GM12874 (cell line): ENCODE measurements at regions not wholly inside any gene's neighbourhood (a gene's known extent, or its start where the extent isn't known, plus 50 kb on each side); places are given as distances from the start of the nearest gene placed in this dataset.

ENCODE experiments used
- CTCF ChIP-seq: IDR thresholded peaks from 2 replicates; pipeline ENCODE4 v1.5.1; 2011; ENCODE audit warnings: low read depth, mild to moderate bottlenecking, control low read depth, low read length, moderate library complexity; ENCODE audit not compliant: insufficient read depth

DNA sequence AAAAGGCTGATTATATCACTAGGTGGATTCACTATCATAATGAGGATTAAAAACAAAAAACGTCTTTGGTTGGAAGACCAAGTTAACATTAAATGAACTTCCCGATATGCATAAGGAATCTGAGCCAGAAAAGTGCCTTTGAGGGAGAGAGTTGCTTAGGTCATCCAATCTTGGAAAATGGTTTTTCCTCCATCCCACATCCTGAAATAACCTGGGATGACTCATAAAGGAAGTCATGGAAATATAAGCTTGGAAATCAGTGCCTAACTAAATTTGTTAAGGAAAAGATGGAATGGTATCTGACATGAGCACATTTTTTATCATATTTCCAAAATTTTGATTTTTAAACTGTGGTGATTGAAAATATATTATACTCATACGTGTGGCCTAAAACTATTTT lies 66.0 kb downstream of the KBTBD8 start:
- TF ChIP-seq CTCF = no peak

DNA sequence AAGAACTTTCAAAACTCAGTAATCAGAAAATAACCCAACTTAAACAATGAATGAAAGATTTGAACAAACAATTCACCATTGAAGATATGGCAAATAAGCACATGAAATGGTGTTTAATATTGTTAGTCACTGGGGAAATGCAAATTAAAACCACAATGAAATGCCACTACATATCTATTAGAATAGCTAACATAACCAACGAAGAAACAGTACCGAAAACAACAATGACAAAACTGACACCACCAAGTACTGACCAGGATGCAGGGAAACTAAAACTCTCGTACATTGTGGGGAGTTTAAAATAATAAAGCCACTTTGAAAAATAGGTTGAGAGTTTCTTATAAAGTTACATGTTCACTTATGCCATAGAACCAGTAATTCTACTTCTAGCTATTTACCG lies 69.1 kb downstream of the KBTBD8 start:
- TF ChIP-seq CTCF = no peak

DNA sequence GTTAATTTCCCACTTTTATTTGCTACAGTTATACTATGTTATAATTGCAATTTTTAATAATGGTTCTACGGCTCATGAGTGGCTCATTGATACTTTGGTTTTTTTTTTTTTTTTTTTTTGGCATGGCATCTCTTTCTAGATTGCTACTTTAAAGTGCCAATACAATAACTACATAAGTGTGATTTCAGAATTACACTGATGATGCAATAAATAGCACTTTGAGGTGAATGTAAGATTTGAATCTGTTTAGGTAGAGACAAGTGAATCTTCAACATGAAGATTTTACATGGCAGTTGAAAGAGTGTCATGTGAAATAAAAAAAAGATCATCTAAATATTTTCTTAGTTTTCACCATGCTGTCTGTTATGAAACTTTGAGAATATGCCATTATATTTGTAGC lies 75.7 kb downstream of the KBTBD8 start:
- TF ChIP-seq CTCF = no peak

GRCh38 chr3:67075295-67075694 lies 77.2 kb downstream of the KBTBD8 start:
- TF ChIP-seq CTCF = no peak

GRCh38 chr3:67076607-67077006 lies 78.5 kb downstream of the KBTBD8 start:
- no peak for TF ChIP-seq CTCF

DNA sequence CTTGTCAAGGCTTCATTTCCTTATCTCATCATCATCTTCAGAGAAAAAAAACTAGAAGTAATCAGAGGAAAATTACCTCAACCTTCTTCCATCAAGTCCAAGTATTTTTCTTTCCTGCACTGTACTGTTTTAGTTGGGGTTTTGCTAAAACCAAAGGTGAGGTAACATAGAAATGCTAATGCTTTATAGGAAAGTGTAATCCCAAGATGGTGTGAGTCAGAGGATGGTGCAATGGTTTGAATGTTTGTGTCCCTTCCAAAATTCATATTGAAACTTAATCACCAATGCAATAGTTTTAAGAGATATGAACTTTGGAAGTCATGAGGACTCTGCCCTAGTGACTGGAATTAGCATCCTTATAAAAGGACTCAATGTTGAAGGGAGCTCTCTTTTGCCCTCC lies 79.5 kb downstream of the KBTBD8 start:
- TF ChIP-seq CTCF = no peak

GRCh38 chr3:67082533-67083024 lies 84.5 kb downstream of the KBTBD8 start:
- TF ChIP-seq CTCF = no peak

DNA sequence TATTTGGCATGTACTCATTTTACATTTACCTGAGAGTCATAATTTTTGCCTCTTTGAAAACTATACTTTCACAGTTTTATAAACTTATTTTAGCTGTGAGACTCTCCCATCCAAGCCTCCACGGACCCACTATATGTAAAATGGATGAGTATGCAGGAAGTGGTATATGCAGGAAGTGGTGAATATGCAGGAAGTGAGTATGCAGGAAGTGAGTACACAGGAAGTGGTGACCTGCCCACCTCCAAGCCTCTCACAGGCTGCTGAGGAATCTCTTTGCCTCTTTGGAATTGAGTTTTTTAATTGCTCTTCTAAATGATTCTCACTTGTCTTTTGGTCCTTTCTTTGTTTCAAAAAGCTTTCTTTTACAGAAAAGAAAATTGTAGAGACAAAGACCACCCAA lies 85.2 kb downstream of the KBTBD8 start:
- no peak for TF ChIP-seq CTCF
